NCI-H1092 (cell line): ENCODE measurements at regions not wholly inside any gene's neighbourhood (a gene's known extent, or its start where the extent isn't known, plus 50 kb on each side); places are given as distances from the start of the nearest gene placed in this dataset.

Source experiments
- DNase-seq: peaks from one replicate; lab custom pipeline; 2025; lab: John Stamatoyannopoulos, UW

DNA sequence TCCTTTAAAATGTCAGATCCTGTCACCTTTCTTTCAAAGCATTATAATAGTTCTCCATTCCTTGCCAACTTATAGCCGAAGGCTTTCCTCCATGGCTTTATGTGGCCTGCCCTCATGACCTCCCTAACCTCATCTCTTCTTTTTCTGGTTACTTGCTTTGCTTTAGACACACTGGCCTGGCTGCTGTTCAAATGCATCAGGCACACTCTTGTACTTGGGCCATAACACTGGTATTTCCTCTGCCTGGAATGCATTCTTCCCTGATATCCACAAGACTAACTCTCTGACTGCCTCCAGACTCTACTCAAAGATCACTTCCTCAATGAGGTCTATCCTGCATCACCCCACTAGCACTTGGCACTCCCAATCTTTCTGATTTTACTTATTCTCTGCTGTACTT is 710.3 kb downstream of the KCNA4 start:
- no peak for DNase-seq

DNA sequence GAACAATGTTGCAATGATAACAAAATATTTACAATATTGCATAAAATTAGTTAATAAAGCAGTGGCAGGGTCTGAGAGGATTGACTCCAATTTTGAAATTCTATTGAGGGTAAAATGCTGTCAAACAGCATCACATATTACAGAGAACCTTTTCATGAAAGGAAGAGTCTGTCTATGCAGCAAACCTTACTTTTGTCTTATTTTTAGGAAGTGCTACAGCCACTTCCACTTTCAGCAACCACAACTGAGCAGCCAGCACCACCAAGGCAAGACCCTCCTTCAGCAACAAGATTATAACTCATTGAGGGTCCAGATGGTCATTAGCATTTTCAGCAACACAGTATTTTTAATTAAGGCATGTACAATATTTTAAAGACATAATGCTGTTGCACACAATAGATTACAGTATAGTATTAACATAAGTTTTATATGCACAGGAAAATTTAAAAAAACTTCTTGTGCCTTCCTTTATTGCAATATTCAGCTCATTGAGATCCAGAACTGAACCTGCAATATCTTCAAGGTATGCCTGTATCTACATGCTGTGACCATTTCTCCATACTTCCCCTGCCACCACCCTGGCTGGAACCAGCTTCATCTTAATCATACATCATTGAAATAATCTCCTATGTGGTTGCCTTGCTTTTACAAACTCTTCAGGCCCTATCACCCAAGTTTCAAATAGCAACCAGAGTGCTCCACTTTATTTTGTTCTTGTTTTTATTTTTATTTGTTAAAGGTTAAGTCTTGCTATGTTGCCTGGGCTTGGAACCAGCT is 711.2 kb downstream of the KCNA4 start:
- no peak for DNase-seq

DNA sequence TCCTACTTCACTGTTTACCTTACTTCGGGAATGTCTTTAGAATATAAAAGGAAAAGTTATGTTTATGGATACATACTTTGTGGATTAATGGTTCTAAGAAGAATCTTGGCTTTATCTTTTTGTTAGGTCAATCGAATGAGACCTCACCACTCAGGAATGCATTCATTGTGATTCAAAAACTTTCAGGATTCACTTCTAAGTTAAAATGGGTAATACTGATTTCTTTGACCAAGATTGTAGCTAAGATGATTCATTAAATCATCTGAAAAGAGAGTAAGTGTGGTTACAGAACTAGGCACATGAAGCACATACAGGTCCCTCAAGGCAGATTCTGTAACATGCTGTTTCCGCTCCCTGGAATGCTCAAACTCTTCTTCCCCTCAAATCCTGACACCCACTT is 716.4 kb downstream of the KCNA4 start:
- DNase-seq: no peak

DNA sequence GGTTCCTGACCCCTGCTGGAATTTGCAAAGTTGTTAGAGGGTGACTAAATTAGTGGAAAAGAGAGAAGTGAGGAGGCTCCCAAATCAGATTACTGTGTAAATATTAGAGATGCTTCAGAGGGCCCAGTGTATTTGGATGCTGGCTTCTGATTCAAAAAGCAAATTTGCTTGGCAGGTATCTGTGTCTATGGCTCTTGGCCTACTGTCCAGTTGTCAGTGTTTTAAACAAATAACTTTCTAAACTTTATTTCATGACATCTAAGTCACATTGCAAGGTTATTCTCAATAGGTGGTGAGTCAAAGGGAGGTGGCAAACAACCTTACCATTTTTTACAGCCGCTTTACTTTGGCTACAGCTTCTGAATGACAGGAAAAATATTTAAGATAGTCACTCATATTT is 720.1 kb downstream of the KCNA4 start:
- DNase-seq: no peak

DNA sequence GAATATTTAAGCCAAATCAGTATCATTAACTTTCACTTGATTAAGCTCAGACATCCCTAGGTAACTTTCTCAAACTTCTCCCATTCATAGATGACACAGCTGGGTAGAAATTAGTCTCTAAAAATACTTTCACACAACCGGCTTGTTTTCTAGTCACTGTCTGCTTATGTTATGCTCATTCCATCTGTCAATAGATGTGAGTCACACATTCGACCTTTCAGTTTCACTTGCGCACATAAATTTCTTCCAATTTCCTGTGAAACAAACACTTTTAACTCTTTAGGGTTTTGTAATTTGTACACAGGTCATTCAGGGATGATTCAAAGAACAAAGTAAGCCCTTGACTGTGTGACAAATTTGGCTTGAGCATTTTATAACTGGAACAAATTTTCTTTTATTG is 723.0 kb downstream of the KCNA4 start:
- no peak for DNase-seq

DNA sequence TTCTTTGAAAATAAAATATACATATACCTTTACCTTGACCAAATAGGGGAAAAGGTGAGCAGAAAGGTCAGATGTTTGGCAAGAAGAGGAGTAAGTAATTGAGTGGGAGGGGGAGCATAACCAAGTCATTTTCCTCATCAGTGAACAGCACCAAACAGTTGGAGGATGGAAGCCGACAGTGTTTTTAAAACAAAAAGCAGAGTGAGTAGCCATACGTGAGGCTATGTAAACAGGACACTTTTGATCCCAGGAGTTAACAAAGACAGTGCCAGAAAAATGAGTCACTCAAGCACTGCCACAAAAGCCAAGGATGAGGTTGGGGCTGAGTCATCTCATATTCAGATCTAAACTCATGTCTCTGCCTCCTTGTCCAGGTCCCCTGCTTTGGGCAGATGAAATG is 734.7 kb downstream of the KCNA4 start:
- DNase-seq: no peak

DNA sequence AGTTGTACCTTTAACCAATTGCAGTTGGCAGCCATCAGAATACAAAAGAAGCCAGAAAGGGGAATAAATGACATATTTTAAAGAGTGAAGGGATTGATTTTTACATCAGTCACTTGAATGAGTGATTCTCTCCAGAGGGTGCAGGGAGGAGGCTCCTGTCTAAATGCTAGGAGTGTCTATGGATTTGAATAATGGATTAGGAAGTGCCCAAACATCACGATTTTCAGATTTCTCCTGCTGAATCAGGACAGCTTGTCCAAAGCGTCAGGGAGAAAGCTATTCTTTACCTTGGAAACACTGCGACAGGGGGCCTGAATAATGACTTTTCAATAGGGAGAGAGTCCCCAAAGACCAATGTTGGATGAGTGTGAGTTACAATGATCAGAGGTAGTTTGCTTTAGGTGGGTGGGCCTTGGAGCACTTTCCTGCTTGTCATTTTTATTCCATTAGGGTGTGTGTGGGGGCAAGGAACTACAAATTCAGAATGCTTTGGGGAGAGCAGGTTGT is 735.5 kb downstream of the KCNA4 start:
- no peak for DNase-seq

DNA sequence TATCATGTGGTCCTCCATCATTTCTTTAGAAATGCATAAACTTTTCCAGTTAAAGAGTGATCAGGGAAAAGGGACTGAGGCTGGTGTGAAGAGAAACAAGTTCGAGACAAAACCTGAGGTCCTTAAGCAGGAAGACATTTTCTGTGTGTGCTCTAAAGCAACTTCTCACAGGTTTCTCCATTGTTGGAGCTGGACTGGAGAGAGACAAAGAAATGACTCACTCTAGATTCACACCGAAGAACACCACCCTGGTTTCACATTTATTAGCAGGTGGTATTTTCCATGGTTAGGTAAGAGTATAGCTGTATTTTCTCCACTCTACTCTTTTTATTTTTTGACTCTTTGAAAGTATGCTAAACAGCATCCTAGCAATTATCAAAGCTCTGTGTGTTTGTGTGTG is 736.4 kb downstream of the KCNA4 start:
- DNase-seq: no peak

DNA sequence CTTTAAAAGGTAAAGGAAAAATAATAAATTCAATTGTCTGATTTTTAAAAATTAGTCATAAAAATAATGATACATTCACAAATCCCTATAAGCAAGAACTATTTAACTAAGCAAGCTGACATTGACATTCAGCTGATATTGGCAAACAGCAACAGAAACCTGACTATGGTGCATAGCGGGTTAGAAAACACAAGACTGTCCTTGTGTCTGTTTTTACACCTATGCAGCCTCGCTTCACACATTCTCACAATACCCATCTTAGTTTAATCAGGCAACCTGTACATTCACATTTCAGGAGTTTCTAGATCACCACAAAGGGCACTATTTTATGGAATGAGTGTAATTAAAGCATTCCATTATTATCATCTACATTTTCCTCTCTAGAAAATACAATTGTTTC is 737.1 kb downstream of the KCNA4 start:
- no peak for DNase-seq

DNA sequence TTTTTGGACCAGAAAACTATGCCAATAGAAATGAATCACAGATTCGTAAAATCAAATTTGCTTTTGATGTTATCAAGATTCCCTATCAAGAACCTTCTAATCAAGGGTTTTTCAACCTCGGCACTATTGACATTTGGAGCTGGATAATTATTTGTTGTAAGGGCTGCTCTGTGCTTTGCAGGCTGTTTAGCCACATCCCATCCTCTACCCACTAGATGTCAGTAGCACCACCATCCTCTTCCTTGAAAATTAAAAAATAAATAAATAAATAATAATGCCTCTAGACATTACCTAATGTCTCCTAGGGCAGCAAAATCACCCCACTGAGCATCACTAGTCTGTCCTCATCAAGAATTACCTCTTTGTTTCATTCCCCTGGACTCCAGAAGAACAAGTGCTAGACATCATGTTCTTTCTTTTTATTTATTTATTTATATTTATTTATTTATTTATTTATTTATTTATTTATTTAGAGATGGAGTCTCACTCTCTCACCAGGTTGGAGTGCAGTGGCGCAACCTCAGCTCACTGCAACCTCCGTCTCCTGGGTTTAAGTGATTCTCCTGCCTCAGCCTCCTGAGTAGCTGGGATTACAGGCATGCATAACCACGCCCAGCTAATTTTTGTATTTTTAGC is 744.7 kb downstream of the KCNA4 start:
- no peak for DNase-seq

DNA sequence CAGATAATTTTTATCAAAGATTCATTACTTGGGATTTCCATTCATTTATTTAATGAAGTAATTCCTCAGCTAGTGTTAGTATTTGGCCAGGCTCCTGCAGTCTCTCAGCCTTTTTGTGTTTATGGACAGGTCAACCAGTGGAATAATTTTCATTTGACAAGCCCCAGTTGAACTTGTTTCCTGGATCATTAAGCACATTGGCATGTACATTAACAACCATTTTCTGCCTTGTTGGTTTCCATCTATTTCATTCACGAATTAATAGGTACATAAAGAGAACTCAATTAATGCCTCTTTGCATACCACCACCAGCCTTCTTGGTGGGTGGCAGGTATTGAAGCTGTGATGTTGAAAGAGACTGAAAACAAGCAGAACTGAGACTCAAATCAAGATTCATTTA is 745.2 kb downstream of the KCNA4 start:
- DNase-seq: no peak

DNA sequence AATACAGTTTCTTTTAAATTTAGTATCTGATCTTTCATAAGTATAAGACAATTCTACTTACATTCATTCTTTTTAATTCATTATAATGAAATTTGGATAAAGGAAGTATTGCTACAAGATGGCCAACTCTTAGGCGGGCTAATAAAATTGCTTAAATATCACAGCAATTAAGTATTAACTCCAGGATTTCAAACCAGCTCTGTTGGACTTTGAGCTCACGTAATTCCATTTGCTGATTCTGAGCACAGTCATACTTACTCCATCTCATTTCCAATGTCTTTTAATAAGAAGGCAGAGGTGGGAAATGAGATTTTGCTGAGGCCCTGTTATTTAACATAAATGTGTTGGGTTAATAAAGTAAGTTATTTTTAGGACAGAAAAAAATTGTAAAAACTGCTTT is 748.1 kb downstream of the KCNA4 start:
- DNase-seq: no peak

DNA sequence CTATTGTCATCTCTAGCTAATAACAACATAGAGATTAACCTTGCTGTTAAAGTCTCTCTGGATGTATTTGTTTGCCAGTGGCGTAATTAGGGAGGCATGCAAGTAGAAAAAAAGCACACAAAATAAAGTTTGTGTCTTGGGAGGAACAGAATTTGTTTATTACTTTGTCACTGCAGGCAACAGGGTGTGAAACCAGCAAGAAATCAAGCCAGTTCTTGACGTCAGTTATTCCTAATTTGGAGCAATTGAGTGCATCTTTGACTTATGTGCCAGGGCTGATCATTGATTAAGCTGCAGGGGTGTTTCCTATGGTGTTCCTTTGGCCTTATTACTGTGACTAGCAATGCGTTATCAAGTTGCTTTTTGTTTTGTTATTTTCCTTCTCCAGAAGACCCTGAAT is 751.0 kb downstream of the KCNA4 start:
- no peak for DNase-seq

DNA sequence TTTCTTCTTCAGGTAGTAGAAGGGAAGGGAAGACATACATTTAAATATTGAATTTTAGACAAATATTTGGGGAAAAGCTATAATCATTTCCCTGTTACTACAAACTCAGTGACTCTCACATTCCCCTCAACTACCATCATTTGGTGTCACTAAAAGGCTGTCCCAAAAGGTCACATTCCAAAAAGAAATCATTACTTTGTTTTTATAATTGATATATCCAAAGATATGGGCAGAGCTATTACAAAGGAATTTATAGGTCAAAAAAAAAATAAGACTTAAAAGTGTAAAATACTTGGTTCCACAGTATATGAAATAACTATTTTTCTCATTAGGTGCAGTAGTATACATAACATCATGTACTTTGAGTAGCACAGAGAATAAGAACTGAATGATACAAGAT is 751.4 kb downstream of the KCNA4 start:
- DNase-seq: no peak

DNA sequence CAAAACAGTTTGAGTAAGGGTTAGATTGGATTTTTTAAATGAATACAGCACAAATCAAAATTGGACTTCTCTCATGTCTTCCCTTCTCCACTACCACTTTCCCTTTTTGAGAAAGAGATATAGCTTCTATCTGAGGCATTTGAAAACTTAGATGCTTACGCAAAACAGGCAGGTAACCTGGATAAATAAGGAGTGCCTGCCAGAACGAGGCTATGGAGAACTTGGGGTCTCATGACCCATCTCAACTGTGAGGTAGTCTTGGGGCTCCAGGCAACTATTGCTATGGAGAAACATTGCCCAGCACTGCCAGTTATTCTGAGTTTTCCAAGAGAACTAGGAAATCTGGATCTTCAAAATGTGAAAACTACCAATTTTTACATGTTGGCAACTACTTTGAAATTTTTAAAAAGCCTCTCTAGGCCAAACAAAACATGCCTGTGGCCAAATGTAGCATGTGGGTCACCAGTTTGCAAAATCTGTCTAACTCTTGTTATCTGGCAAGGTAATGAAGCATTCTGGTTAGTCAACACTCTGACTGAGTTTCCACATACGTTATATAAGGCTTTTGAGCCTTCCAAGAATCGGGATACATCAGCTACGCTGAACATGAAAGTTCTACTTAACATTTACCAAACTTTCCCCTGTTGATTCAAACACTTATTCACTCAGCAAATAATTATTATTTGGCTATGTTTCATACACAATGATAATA is 752.7 kb downstream of the KCNA4 start:
- DNase-seq: no peak

DNA sequence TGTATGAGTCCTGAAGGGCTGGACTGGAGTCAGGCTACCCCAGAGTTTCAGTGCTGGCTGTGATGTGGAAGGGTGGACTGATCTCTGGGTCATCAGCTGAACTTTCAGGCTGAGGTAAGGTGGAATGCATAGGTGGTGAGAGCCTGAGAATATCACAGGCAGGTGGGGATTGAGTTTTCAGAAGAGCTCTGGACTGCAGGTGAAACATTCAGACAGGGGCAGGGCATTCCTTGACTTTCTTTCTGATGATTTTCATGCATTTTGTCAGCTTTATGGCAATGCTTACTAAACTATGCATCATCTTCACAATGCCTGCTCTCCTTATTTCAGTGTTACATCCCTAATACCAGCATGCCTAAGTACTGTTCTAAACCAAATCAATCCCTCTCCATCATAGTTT is 755.0 kb downstream of the KCNA4 start:
- no peak for DNase-seq

DNA sequence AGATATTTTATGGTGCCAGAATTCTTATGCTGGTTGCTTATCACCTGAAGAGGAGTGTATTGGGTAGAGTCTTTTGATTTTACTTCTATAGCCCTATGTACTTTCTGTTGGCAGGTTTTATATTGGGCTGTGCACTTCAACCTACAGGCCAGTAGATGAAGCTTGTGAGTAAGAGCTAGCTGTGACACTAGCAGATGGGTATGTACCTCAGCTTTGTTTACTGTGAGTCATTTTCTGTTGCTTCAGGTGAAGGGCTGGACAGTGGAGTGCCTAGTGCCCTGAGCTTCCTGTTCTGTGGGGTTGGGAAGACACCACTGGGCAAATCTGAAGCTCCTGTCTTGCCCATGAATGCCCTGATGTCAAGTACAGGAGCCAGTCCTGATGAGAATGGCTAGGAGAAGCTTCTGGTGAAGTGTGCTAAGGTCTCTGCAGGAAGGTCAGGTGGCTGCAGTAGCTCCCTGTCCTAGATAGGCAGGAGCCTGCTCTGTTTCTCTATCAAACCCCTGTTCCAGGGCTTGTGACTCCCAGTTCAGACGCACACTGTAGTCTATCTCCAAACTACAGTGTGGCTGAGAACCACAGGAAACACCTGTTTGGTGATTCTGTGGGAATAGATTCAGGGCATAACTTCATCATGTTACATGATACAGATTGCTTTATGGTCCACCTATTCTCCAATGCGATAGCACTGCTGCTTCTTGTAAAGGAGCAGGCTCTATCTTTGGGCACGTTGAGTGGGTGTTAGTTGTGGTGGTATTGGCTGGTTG is 755.7 kb downstream of the KCNA4 start:
- no peak for DNase-seq

DNA sequence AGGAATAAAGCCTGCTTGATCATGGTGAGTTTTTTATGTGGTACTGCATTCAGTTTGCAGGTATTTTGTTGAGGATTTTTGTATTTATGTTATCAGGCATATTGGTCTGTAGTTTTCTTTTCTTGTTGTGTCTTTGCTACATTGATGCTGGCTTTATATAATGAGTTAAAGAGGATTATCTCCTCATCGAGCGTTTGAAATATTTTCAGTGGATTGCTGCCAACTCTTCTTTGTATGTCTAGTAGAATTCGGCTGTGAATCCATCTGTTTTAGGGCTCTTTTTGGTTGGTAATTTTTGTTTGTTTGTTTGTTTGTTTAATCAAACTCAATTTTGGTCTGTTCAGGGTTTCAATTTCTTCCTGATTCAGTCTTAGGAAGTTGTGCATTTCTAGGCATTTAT is 758.4 kb downstream of the KCNA4 start:
- DNase-seq: no peak

DNA sequence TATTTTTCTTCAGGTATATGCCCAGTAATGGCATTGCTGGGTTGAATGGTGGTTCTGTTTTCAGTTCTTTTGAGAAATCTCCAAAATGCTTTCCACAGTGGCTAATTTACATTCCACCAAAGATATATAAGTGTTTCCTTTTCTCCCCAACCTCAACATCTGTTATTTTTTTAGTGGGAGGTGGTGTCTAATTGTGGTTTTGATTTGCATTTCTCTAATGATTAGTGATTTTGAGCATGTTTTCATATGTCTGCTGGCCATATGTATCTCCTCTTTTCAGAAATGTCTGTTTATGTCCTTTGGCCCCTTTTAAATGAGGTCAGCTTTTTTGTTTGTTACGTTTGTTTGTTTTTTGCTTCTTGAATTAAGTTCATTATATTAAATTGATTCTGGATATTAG is 760.2 kb downstream of the KCNA4 start:
- DNase-seq: no peak

DNA sequence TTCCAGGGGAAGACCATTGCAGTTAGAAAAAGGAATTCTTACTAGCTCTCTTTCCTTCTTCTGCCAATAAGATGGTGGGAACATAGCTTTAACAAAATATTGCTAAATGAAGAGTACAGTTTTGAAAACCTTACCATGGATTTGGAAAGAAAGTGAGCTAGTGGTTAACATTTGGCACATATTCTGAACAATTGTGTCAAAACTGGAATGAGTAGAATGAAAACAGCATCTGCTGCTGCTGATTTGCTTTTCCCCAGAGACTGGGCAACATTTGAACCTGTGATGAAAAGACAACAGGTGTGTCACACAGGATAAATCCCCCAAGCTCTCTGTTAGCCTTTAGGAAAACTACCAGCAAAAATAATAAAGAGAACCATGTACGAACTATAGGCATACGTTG is 761.4 kb downstream of the KCNA4 start:
- DNase-seq: no peak

DNA sequence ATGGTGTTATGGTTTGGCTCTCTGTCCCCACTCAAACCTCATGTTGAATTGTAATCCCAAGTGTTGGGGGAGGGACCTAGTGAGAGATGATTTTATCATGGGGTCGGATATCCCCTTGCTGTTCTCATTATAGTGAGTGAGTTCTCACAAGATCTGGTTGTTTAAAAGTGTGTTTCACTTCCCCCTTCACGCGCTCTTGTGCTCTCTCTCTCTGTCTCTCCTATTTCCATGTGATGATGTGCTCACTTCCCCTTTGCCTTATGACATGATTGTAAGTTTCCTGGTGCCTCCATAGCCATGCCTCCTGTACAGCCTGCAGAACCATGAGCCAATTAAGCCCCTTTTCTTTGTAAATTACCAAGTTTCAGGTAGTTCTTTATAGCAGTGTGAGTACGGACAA is 765.1 kb downstream of the KCNA4 start:
- DNase-seq: no peak

DNA sequence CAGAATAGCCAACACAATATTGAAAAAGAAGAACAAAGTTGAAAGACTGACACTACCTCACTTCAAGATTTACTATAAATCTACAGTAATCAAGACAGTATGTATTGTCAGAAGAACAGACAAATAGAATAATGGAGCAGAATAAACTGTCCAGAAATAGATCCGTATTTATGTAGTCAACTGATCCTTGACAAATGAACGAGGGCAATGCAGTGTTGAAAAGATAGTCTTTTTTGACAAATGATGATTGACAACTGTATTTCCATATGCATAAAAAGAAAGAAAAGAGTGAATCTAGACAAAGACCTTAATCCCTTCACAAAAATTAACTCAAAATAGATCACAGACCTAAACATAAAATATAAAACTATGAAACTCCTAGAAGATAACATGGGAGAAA is 767.1 kb downstream of the KCNA4 start:
- no peak for DNase-seq
